Right atrium auricular region (tissue), 2 donors: ENCODE measurements at regions not wholly inside any gene's neighbourhood (a gene's known extent, or its start where the extent isn't known, plus 50 kb on each side); places are given as distances from the start of the nearest gene placed in this dataset.

Experiments
- DNase-seq: peaks from one replicate; pipeline ENCODE4 v3.0.0-alpha.2; 2019; ENCODE audit warnings: low spot score
- H3K27ac ChIP-seq, 2 donors: fragments of 200-600 bp; sonication (generic); 1 replicate in 1 of 2; 2 replicates in 1 of 2; pipeline ENCODE4 v1.5.1; 2016 to 2019
- H3K27me3 ChIP-seq, 2 donors: fragments of 200-600 bp; sonication (generic); one replicate each; pipeline versions ENCODE4 v1.5.1 to v1.6.0; 2017 to 2019
- H3K36me3 ChIP-seq: fragments of 200-600 bp; sonication (generic); one replicate; pipeline ENCODE4 v1.5.1; 2016
- H3K4me1 ChIP-seq, 2 donors: fragments of 200-600 bp; sonication (generic); one replicate each; pipeline versions ENCODE4 v1.5.1 to v1.6.0; 2017 to 2019
- H3K4me3 ChIP-seq, 2 donors: fragments of 200-600 bp; sonication (generic); 1 replicate in 1 of 2; 2 replicates in 1 of 2; pipeline ENCODE4 v1.5.1; 2017 to 2019; ENCODE audit warnings: mild to moderate bottlenecking in 1 of 2, moderate library complexity in 1 of 2
- H3K9me3 ChIP-seq, 2 donors: fragments of 200-600 bp; sonication (generic); one replicate each; pipeline ENCODE4 v1.5.1; 2019
- CTCF ChIP-seq, 2 donors: fragments of 200-600 bp; sonication (generic); IDR thresholded peaks; one replicate each; pipeline ENCODE4 v1.5.1; 2019; ENCODE audit warnings: antibody characterized with exemption in 2 of 2

DNA sequence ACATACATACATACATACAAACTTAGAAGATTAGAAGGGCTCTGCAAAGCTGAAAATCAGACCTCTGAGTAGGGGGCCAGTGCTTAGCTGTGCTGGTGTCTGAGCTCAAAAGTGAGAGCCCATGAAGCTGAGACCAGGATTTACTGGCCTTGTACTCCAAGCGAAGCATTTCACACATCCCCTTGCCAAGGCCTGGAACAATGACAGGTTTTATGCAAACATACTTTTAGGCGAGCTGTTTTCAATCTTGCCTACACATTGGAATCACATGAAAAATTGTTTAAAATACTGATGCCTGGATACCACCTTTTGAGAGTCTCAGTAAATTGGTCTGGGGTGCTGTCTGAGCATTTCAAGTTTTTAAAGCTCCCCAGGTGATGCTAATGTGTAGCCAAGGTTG is 80.9 kb upstream of the SRSF6 start:
- no peak overlapping the region for H3K4me3 ChIP-seq
- H3K36me3 ChIP-seq = no peaks in the 10 kb centered on the region
- no peak for DNase-seq
- TF ChIP-seq CTCF (IDR thresholded peaks at IDR 0.05) = no peak
- no peaks in the 10 kb centered on the region for H3K4me1 ChIP-seq
- no peaks in the 10 kb centered on the region for H3K27me3 ChIP-seq
- H3K9me3 ChIP-seq = no peaks in the 10 kb centered on the region
- H3K27ac ChIP-seq = no peak overlapping the region

DNA sequence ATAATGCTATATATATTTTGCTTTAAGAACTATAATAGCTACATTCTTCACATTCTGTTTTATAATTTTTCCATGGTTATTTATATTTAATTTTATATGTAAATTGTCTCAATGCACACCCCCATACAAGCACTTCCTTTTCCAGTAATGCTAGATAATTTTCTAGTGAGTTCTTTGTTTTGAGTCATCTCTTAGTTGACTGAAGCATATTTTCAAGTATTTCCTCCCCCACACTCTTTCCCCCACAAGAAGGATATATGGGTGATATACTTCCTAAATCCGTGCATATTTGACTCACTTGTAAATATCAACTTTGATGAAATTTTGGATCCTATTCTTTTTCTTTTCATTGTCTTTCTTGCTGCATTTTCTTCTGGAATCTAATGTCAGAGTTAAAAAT is 82.1 kb upstream of the SRSF6 start:
- H3K4me1 ChIP-seq = no peaks in the 10 kb centered on the region
- no peak for TF ChIP-seq CTCF (IDR thresholded peaks at IDR 0.05)
- no peaks in the 10 kb centered on the region for H3K36me3 ChIP-seq
- no peak overlapping the region for H3K4me3 ChIP-seq
- no peak for DNase-seq
- no peak overlapping the region for H3K27ac ChIP-seq
- no peaks in the 10 kb centered on the region for H3K27me3 ChIP-seq
- H3K9me3 ChIP-seq = no peaks in the 10 kb centered on the region

GRCh38 chr20:43372051-43372450 is 85.6 kb upstream of the SRSF6 start:
- DNase-seq = no peak
- no peaks in the 10 kb centered on the region for H3K4me1 ChIP-seq
- H3K27ac ChIP-seq = no peak overlapping the region
- H3K4me3 ChIP-seq = no peak overlapping the region
- TF ChIP-seq CTCF (IDR thresholded peaks at IDR 0.05) = no peak
- no peaks in the 10 kb centered on the region for H3K36me3 ChIP-seq
- no peaks in the 10 kb centered on the region for H3K9me3 ChIP-seq
- no peaks in the 10 kb centered on the region for H3K27me3 ChIP-seq

- H3K9me3 ChIP-seq = no peaks in the 10 kb centered on the region
- no peak overlapping the region for H3K4me3 ChIP-seq
- H3K27me3 ChIP-seq = no peaks in the 10 kb centered on the region
- no peak for TF ChIP-seq CTCF (IDR thresholded peaks at IDR 0.05)
- H3K36me3 ChIP-seq = no peaks in the 10 kb centered on the region
- DNase-seq = no peak
- H3K4me1 ChIP-seq = no peaks in the 10 kb centered on the region
- H3K27ac ChIP-seq = no peak overlapping the region
Measured at GRCh38 chr20:43365691-43366090, 92.0 kb upstream of the SRSF6 start.

DNA sequence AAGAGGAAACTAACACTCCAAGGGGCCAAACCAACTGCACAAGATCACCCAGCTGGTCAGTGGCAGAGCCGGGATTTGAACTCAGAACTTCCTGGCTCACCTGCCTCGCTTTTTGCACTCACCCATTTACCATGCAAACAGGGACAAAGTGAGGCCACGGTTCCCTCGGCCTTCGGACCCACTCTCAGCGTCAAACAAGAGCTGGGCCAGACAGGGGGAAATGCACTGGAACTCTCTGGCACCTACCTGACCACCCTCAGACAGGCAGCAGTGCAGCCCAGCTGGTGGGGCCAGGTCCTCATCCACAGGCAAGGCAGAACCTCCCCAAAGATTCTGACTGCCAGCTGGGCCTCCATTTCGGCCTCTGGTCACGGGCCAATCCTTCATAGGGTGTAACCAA is 93.7 kb upstream of the SRSF6 start:
- H3K9me3 ChIP-seq = no peaks in the 10 kb centered on the region
- DNase-seq = no peak
- no peak overlapping the region for H3K27ac ChIP-seq
- H3K4me1 ChIP-seq = no peaks in the 10 kb centered on the region
- H3K4me3 ChIP-seq = no peak overlapping the region
- no peaks in the 10 kb centered on the region for H3K36me3 ChIP-seq
- no peak for TF ChIP-seq CTCF (IDR thresholded peaks at IDR 0.05)
- H3K27me3 ChIP-seq = no peaks in the 10 kb centered on the region

GRCh38 chr20:43363506-43363905 is 94.2 kb upstream of the SRSF6 start:
- TF ChIP-seq CTCF (IDR thresholded peaks at IDR 0.05) = no peak
- DNase-seq = no peak

More at GRCh38 chr20:43363506-43363905, 94.2 kb upstream of the SRSF6 start:
- Histone ChIP-seq H3K36me3 (no peaks in the 10 kb centered on the region), H3K9me3 (no peaks in the 10 kb centered on the region), H3K27me3 (no peaks in the 10 kb centered on the region), H3K4me1 (no peaks in the 10 kb centered on the region), H3K27ac (no peak overlapping the region), H3K4me3 (no peak overlapping the region)
